SJSA1 (cell line): ENCODE measurements at regions not wholly inside any gene's neighbourhood (a gene's known extent, or its start where the extent isn't known, plus 50 kb on each side); places are given as distances from the start of the nearest gene placed in this dataset.

Experiments used
- DNase-seq, 2 experiments: peaks; one replicate each; pipeline ENCODE4 v3.0.0-alpha.2; 2015 to 2020; ENCODE audit warnings: low spot score in 2 of 2, low read depth in 1 of 2
- H3K27ac ChIP-seq: fragments of 250-450 bp; sonication (Bioruptor Pico); 2 replicates; pipeline ENCODE4 v1.5.1; 2020; ENCODE audit warnings: mild to moderate bottlenecking, moderate library complexity
- H3K27me3 ChIP-seq: fragments of 250-450 bp; sonication (Bioruptor Pico); replicated peaks from 2 replicates; pipeline ENCODE4 v1.5.1; 2020; ENCODE audit warnings: mild to moderate bottlenecking, moderate library complexity
- H3K36me3 ChIP-seq: fragments of 250-450 bp; sonication (Bioruptor Pico); 2 replicates; pipeline ENCODE4 v1.5.1; 2020; ENCODE audit warnings: mild to moderate bottlenecking
- H3K4me1 ChIP-seq: fragments of 250-450 bp; sonication (Bioruptor Pico); replicated peaks from 2 replicates; pipeline ENCODE4 v1.6.1; 2021; ENCODE audit warnings: mild to moderate bottlenecking
- H3K4me3 ChIP-seq: fragments of 250-450 bp; sonication (Bioruptor Pico); 2 replicates; pipeline ENCODE4 v1.5.1; 2020; ENCODE audit warnings: mild to moderate bottlenecking
- H3K9me3 ChIP-seq: fragments of 250-450 bp; sonication (Bioruptor Pico); replicated peaks from 2 replicates; pipeline ENCODE4 v1.5.1; 2020; ENCODE audit warnings: mild to moderate bottlenecking

- no peak for DNase-seq
- H3K27ac ChIP-seq = no peak overlapping the region
- H3K27me3 ChIP-seq = 0 out of 2 replicates have a peak, but pooled peaks cover 8% of the 10 kb centered on the region
- H3K9me3 ChIP-seq = no peaks in the 10 kb centered on the region
- H3K36me3 ChIP-seq = no peaks in the 10 kb centered on the region
- no peak overlapping the region for H3K4me3 ChIP-seq
- H3K4me1 ChIP-seq = no peaks in the 10 kb centered on the region
Measured at GRCh38 chr2:129728035-129728972, 251.2 kb upstream of the RAB6C start.

GRCh38 chr2:129729011-129729410, 250.5 kb upstream of the RAB6C start:
- H3K9me3 ChIP-seq = no peaks in the 10 kb centered on the region
- DNase-seq = no peak
- no peak overlapping the region for H3K27ac ChIP-seq
- no peak overlapping the region for H3K4me3 ChIP-seq
- H3K27me3 ChIP-seq = 0 out of 2 replicates have a peak, but pooled peaks cover 8% of the 10 kb centered on the region
- no peaks in the 10 kb centered on the region for H3K4me1 ChIP-seq
- H3K36me3 ChIP-seq = no peaks in the 10 kb centered on the region

- H3K4me3 ChIP-seq = no peak overlapping the region
- H3K27me3 ChIP-seq = 0 out of 2 replicates have a peak, but pooled peaks cover 8% of the 10 kb centered on the region
- H3K27ac ChIP-seq = no peak overlapping the region
- DNase-seq = no peak
- no peaks in the 10 kb centered on the region for H3K4me1 ChIP-seq
- H3K36me3 ChIP-seq = no peaks in the 10 kb centered on the region
- H3K9me3 ChIP-seq = no peaks in the 10 kb centered on the region
Measured at GRCh38 chr2:129729646-129730045, 249.8 kb upstream of the RAB6C start.

GRCh38 chr2:129730979-129731378, 248.5 kb upstream of the RAB6C start:
- no peak overlapping the region for H3K27ac ChIP-seq
- 0 out of 2 replicates have a peak, but pooled peaks cover 4% of the 10 kb centered on the region for H3K27me3 ChIP-seq
- H3K4me3 ChIP-seq = no peak overlapping the region
- H3K4me1 ChIP-seq = no peaks in the 10 kb centered on the region
- no peak for DNase-seq
- H3K36me3 ChIP-seq = no peaks in the 10 kb centered on the region
- no peaks in the 10 kb centered on the region for H3K9me3 ChIP-seq

GRCh38 chr2:129731907-129732629, 247.4 kb upstream of the RAB6C start:
- no peaks in the 10 kb centered on the region for H3K4me1 ChIP-seq
- no peak for DNase-seq
- H3K9me3 ChIP-seq = no peaks in the 10 kb centered on the region
- H3K4me3 ChIP-seq = no peak overlapping the region
- no peaks in the 10 kb centered on the region for H3K36me3 ChIP-seq
- H3K27ac ChIP-seq = no peak overlapping the region
- 0 out of 2 replicates have a peak, but pooled peaks cover 3% of the 10 kb centered on the region for H3K27me3 ChIP-seq

- no peaks in the 10 kb centered on the region for H3K9me3 ChIP-seq
- H3K27me3 ChIP-seq = 0 out of 2 replicates have a peak, but pooled peaks cover 3% of the 10 kb centered on the region
- DNase-seq = no peak
Measured at GRCh38 chr2:129732630-129733026, 246.8 kb upstream of the RAB6C start.

GRCh38 chr2:129733041-129733440, 246.4 kb upstream of the RAB6C start:
- 0 out of 2 replicates have a peak, but pooled peaks cover 3% of the 10 kb centered on the region for H3K27me3 ChIP-seq
- DNase-seq = no peak

More at GRCh38 chr2:129732630-129733026, 246.8 kb upstream of the RAB6C start:
- H3K27ac ChIP-seq = no peak overlapping the region
- no peak overlapping the region for H3K4me3 ChIP-seq
- no peaks in the 10 kb centered on the region for H3K36me3 ChIP-seq
- no peaks in the 10 kb centered on the region for H3K4me1 ChIP-seq

GRCh38 chr2:129733579-129733978, 245.9 kb upstream of the RAB6C start:
- H3K27ac ChIP-seq = no peak overlapping the region
- no peaks in the 10 kb centered on the region for H3K36me3 ChIP-seq
- H3K27me3 ChIP-seq = 0 out of 2 replicates have a peak, but pooled peaks cover 3% of the 10 kb centered on the region
- DNase-seq = no peak
- no peak overlapping the region for H3K4me3 ChIP-seq
- H3K9me3 ChIP-seq = no peaks in the 10 kb centered on the region
- H3K4me1 ChIP-seq = no peaks in the 10 kb centered on the region

More at GRCh38 chr2:129733041-129733440, 246.4 kb upstream of the RAB6C start:
- Histone ChIP-seq H3K4me1 (no peaks in the 10 kb centered on the region), H3K27ac (no peak overlapping the region), H3K4me3 (no peak overlapping the region), H3K9me3 (no peaks in the 10 kb centered on the region), H3K36me3 (no peaks in the 10 kb centered on the region)

- DNase-seq = no peak
- Histone ChIP-seq H3K4me1 (no peaks in the 10 kb centered on the region), H3K27ac (no peak overlapping the region), H3K27me3 (0 out of 2 replicates have a peak, but pooled peaks cover 3% of the 10 kb centered on the region), H3K36me3 (no peaks in the 10 kb centered on the region), H3K9me3 (no peaks in the 10 kb centered on the region), H3K4me3 (no peak overlapping the region)
Measured at GRCh38 chr2:129734343-129735034, 245.0 kb upstream of the RAB6C start.

- no peak overlapping the region for H3K4me3 ChIP-seq
- 0 out of 2 replicates have a peak, but pooled peaks cover 3% of the 10 kb centered on the region for H3K27me3 ChIP-seq
- no peaks in the 10 kb centered on the region for H3K9me3 ChIP-seq
- H3K27ac ChIP-seq = no peak overlapping the region
- DNase-seq = no peak
- no peaks in the 10 kb centered on the region for H3K36me3 ChIP-seq
- no peaks in the 10 kb centered on the region for H3K4me1 ChIP-seq
Measured at GRCh38 chr2:129735576-129735975, 243.9 kb upstream of the RAB6C start.

GRCh38 chr2:129737660-129738527, 241.6 kb upstream of the RAB6C start:
- no peaks in the 10 kb centered on the region for H3K9me3 ChIP-seq
- H3K27me3 ChIP-seq = peaks cover under 1% of the 10 kb centered on the region; the same call in 1 of the 2 replicates
- H3K36me3 ChIP-seq = no peaks in the 10 kb centered on the region
- no peak for DNase-seq
- H3K4me3 ChIP-seq = no peak overlapping the region
- H3K27ac ChIP-seq = no peak overlapping the region
- H3K4me1 ChIP-seq = no peaks in the 10 kb centered on the region

- H3K27ac ChIP-seq = no peak overlapping the region
- no peaks in the 10 kb centered on the region for H3K36me3 ChIP-seq
- no peaks in the 10 kb centered on the region for H3K9me3 ChIP-seq
- H3K4me3 ChIP-seq = no peak overlapping the region
- H3K4me1 ChIP-seq = no peaks in the 10 kb centered on the region
- H3K27me3 ChIP-seq = peaks cover 7% of the 10 kb centered on the region; the same call in 1 of the 2 replicates
- no peak for DNase-seq
Measured at GRCh38 chr2:129738799-129739198, 240.7 kb upstream of the RAB6C start.
